Endodermal cell (in vitro differentiated cells): ENCODE measurements at regions not wholly inside any gene's neighbourhood (a gene's known extent, or its start where the extent isn't known, plus 50 kb on each side); places are given as distances from the start of the nearest gene placed in this dataset.
"Not testable (repeated sequence)": the region's sequence is repeated elsewhere in the genome, so short reads cannot be mapped to it uniquely, and the experiment has no call there.

ENCODE experiments used
- DNase-seq: peaks from one replicate; pipeline ENCODE4 v3.0.0-alpha.2; 2017
- H3K27ac ChIP-seq: 2 replicates; pipeline ENCODE4 v1.5.1; 2013; ENCODE audit warnings: mild to moderate bottlenecking, low read depth, low read length, moderate library complexity
- H3K27me3 ChIP-seq: 2 replicates; pipeline ENCODE4 v1.6.1; 2013; ENCODE audit warnings: mild to moderate bottlenecking, low read length, moderate library complexity; ENCODE audit not compliant: insufficient read depth, control insufficient read depth, poor library complexity, severe bottlenecking
- H3K36me3 ChIP-seq: 2 replicates; pipeline ENCODE4 v1.7.0; 2013; ENCODE audit warnings: mild to moderate bottlenecking, low read length, moderate library complexity; ENCODE audit not compliant: control insufficient read depth, insufficient read depth
- H3K4me1 ChIP-seq: one replicate; pipeline ENCODE4 v1.7.0; 2013; ENCODE audit warnings: low read length; ENCODE audit not compliant: control insufficient read depth, insufficient read depth
- H3K4me3 ChIP-seq: 2 replicates; pipeline ENCODE4 v1.5.1; 2013; ENCODE audit warnings: mild to moderate bottlenecking, low read length, moderate library complexity
- H3K9ac ChIP-seq: 2 replicates; pipeline ENCODE4 v1.6.1; 2013; ENCODE audit warnings: mild to moderate bottlenecking, low read length, moderate library complexity; ENCODE audit not compliant: poor library complexity, severe bottlenecking; ENCODE audit errors: extremely low read depth
- H3K9me3 ChIP-seq: 2 replicates; pipeline ENCODE4 v1.6.1; 2013; ENCODE audit warnings: mild to moderate bottlenecking, low read length, moderate library complexity; ENCODE audit not compliant: control insufficient read depth
- H3K27ac Mint-ChIP-seq: 2 replicates; pipeline ENCODE4 v1.8.0; 2020; ENCODE audit warnings: mixed read lengths
- H3K27me3 Mint-ChIP-seq: 2 replicates; pipeline ENCODE4 v1.8.0; 2021; ENCODE audit warnings: mild to moderate bottlenecking, mixed read lengths; ENCODE audit not compliant: insufficient read depth
- H3K36me3 Mint-ChIP-seq: 2 replicates; pipeline ENCODE4 v1.8.0; 2020; ENCODE audit warnings: low read depth, mixed read lengths
- H3K4me1 Mint-ChIP-seq: 2 replicates; pipeline ENCODE4 v1.8.0; 2020; ENCODE audit warnings: mixed read lengths
- H3K4me3 Mint-ChIP-seq: 2 replicates; pipeline ENCODE4 v1.8.0; 2020; ENCODE audit warnings: mild to moderate bottlenecking, moderate library complexity, mixed read lengths
- H3K9me3 Mint-ChIP-seq: 2 replicates; pipeline ENCODE4 v1.8.0; 2020; ENCODE audit warnings: mild to moderate bottlenecking, mixed read lengths
- WGBS, 2 experiments: methylation state at CpG; one replicate each; pipeline versions ENCODE4 v1.1.5 to v1.1.7; 2013; ENCODE audit warnings: missing lambda C conversion rate in 2 of 2, mixed read lengths in 1 of 2; ENCODE audit not compliant: insufficient coverage in 1 of 2, insufficient read length in 1 of 2; 5-methylcytosine and 5-hydroxymethylcytosine counted together
- TF ChIP-seq, protein P1 (sequence below): fragments of 200-600 bp; sonication (generic); conservative IDR thresholded peaks from 2 replicates; pipeline ENCODE4 v1.5.0; 2021; ENCODE audit warnings: antibody characterized with exemption, mild to moderate bottlenecking

DNA sequence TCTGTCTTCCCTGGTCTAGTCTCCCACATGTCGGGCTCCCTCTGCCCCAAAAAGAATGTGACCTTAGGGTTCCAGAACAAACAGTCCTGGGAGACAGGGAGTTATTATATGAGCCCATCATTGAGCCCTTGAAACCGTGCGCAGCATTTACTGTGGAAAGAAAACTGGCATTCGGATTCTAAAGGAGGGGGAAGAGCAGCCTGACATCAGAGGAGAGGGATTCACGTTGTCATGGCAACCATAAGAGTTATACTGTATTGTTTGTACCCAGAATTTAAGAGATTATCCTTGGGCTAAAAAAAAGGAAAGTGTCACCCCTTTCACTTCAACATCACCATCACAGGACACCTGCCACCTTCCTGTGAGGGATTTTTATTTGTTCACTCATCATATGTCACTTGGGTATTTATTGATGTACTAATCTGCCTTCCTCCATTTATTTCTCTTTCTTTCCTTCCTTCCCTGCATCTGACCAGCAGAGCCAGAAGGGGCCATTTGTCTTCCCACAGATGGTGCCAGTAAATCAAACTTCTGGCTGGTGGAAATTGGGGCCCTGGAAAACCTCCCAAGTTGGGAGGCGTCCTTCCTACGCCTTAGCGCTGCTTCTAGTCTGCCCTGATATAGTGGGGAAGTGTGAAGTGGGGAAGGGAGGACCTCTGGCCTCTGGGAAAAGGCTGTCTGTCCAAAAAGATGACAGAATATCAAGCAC is 64.9 kb upstream of the FRMPD3 start:
- Mint-ChIP-seq H3K27me3 (peaks cover 6% of the 10 kb centered on the region), H3K9me3 (peaks cover 39% of the 10 kb centered on the region), H3K4me3 (no peak overlapping the region), H3K27ac (no peak overlapping the region), H3K36me3 (no peaks in the 10 kb centered on the region), H3K4me1 (peaks cover 4% of the 10 kb centered on the region)
- H3K9ac ChIP-seq = no peak overlapping the region
- H3K4me1 ChIP-seq = no peaks in the 10 kb centered on the region
- no peaks in the 10 kb centered on the region for H3K36me3 ChIP-seq
- TF ChIP-seq, protein P1, sequence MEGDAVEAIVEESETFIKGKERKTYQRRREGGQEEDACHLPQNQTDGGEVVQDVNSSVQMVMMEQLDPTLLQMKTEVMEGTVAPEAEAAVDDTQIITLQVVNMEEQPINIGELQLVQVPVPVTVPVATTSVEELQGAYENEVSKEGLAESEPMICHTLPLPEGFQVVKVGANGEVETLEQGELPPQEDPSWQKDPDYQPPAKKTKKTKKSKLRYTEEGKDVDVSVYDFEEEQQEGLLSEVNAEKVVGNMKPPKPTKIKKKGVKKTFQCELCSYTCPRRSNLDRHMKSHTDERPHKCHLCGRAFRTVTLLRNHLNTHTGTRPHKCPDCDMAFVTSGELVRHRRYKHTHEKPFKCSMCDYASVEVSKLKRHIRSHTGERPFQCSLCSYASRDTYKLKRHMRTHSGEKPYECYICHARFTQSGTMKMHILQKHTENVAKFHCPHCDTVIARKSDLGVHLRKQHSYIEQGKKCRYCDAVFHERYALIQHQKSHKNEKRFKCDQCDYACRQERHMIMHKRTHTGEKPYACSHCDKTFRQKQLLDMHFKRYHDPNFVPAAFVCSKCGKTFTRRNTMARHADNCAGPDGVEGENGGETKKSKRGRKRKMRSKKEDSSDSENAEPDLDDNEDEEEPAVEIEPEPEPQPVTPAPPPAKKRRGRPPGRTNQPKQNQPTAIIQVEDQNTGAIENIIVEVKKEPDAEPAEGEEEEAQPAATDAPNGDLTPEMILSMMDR = no peak
- no peaks in the 10 kb centered on the region for H3K9me3 ChIP-seq
- H3K4me3 ChIP-seq = no peak overlapping the region
- H3K27me3 ChIP-seq = peaks cover 4% of the 10 kb centered on the region
- H3K27ac ChIP-seq = no peak overlapping the region
- 89% methylated on average over 8 of the region's 8 CpGs; no CpG with 5 or more reads in 1 of the 2 experiments for WGBS, 2 experiments
- no peak for DNase-seq

DNA sequence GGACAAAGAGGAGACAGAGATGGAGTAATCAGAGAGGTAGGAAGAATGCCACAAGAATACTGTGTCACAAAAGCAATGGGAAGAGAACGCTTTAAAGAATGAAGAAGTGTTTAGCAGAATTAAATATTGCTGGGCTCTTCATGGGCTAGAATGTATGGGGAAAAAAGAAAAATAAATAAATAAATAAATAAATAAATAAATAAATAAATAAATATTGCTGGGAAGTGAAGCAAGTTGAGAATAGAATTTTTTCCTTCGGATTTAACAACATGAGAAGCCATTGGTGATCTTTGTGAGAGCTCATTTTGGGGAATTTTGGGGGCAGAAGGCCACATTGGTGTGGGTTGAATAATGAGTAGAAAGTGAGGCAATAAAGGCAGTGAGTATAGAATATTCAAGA is 59.7 kb upstream of the FRMPD3 start:
- WGBS, 2 experiments = 92% methylated on average over 1 of the region's 2 CpGs; no CpG with 5 or more reads in 1 of the 2 experiments
- H3K4me1 Mint-ChIP-seq = no peaks in the 10 kb centered on the region
- no peak for DNase-seq
- H3K4me3 Mint-ChIP-seq = no peak overlapping the region
- H3K9ac ChIP-seq = no peak overlapping the region
- H3K4me3 ChIP-seq = no peak overlapping the region
- no peaks in the 10 kb centered on the region for H3K9me3 ChIP-seq
- no peak overlapping the region for H3K27ac Mint-ChIP-seq
- TF ChIP-seq, protein P1 = no peak
- H3K9me3 Mint-ChIP-seq = peaks cover 54% of the 10 kb centered on the region
- H3K4me1 ChIP-seq = no peaks in the 10 kb centered on the region
- H3K27me3 ChIP-seq = peaks cover 4% of the 10 kb centered on the region
- no peak overlapping the region for H3K27ac ChIP-seq
- peaks cover 3% of the 10 kb centered on the region for H3K27me3 Mint-ChIP-seq
- no peaks in the 10 kb centered on the region for H3K36me3 Mint-ChIP-seq
- no peaks in the 10 kb centered on the region for H3K36me3 ChIP-seq

DNA sequence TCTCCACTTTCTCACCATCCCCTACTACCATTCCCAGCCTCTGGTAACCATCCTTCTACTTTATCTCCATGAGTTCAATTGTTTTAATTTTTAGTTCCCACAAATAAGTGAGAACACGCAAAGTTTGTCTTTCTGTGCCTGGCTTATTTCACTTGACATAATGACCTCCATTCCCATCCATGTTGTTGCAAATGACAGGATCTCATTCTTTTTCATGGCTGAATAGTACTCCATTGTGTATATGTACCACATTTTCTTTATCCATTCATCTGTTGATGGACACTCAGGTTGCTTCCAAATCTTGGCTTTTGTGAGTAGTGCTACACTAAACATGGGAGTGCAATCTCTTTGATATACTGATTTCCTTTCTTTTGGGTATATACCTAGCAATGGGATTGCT is 55.8 kb upstream of the FRMPD3 start:
- not testable (repeated sequence) for H3K36me3 Mint-ChIP-seq, DNase-seq, H3K27me3 Mint-ChIP-seq, H3K4me1 ChIP-seq, H3K27me3 ChIP-seq, H3K36me3 ChIP-seq, H3K9ac ChIP-seq, H3K9me3 ChIP-seq, H3K4me3 Mint-ChIP-seq, H3K27ac ChIP-seq, H3K4me3 ChIP-seq, H3K4me1 Mint-ChIP-seq, H3K27ac Mint-ChIP-seq
- peaks cover 57% of the 10 kb centered on the region for H3K9me3 Mint-ChIP-seq
- 88 to 100% methylated on average over 1 of the region's 1 CpG for WGBS, 2 experiments
